DMS 273 treated with DMSO at 0.1 percent for 48 hours (cell line): ENCODE measurements at regions not wholly inside any gene's neighbourhood (a gene's known extent, or its start where the extent isn't known, plus 50 kb on each side); places are given as distances from the start of the nearest gene placed in this dataset.
"Not testable (repeated sequence)": the region's sequence is repeated elsewhere in the genome, so short reads cannot be mapped to it uniquely, and the experiment has no call there.

Experiments used
- DNase-seq: peaks from one replicate; lab custom pipeline; 2025; lab: John Stamatoyannopoulos, UW

- DNase-seq = no peak
Observed at GRCh38 chrX:40245488-40246071, 147.8 kb upstream of the BCOR start.

- DNase-seq = no peak
Observed at GRCh38 chrX:40244980-40245379, 147.2 kb upstream of the BCOR start.

- no peak for DNase-seq
Observed at GRCh38 chrX:40243755-40244515, 146.2 kb upstream of the BCOR start.

DNA sequence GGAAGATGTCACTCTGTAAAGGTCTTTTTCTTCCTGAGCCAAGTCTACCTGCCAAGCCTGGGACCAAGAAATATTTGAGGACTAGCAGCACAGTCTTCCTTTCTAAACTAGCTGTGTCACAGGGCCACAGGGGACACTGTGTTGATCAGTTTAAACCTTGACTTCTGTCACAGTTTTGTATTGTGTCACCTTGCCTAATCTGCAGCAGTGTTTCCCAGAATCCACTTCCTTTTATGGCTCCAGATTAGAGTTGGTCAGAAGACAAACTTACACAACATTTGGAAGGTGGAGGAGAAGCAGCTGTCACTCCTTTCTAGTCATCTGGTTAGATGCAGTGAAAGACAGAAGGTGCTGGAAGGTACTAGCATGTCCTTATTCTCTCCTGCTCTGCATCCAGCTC is 143.1 kb upstream of the BCOR start:
- no peak for DNase-seq

GRCh38 chrX:40237731-40238178 is 140.0 kb upstream of the BCOR start:
- no peak for DNase-seq

DNA sequence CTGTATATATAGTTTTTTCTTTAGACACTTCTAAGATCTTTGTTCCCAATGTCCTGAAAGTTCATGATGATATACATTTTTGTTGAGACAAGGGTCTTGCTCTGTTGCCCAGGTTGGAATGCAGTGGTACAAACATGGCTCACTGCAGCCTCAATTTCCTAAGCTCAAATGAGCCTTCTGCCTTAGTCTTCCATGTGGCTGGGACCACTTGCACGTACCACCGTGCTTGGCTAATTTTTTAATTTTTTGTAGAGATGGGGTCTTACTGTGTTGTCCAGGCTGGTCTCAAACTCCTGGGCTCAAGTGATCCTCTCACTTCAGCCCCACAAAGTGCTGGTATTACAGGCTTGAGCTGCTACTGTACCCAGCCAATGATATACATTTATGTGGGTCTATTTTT is 132.9 kb upstream of the BCOR start:
- DNase-seq = no peak

DNA sequence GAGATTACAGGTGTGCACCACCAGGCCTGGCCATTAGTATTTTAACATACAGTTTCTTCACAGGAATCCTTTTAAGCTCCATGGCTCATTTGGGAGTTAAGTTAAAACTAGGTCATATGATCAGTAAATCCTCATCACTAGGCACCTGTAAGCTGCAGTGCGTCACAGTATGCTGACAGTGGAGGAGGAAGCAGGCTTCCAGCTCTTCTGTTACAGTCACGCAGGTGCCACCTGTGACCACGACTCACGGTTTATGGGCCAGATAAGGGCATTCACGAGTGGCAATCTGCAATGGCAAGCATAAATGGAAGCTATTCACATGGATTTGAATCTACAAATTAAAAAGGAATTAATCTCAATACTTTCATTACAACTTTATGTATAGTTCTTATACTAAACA is 129.4 kb upstream of the BCOR start:
- DNase-seq = no peak

- DNase-seq = no peak
Observed at GRCh38 chrX:40224658-40225057, 126.9 kb upstream of the BCOR start.

GRCh38 chrX:40222612-40223011 is 124.9 kb upstream of the BCOR start:
- not testable (repeated sequence) for DNase-seq

- no peak for DNase-seq
Observed at GRCh38 chrX:40213092-40213491, 115.3 kb upstream of the BCOR start.

DNA sequence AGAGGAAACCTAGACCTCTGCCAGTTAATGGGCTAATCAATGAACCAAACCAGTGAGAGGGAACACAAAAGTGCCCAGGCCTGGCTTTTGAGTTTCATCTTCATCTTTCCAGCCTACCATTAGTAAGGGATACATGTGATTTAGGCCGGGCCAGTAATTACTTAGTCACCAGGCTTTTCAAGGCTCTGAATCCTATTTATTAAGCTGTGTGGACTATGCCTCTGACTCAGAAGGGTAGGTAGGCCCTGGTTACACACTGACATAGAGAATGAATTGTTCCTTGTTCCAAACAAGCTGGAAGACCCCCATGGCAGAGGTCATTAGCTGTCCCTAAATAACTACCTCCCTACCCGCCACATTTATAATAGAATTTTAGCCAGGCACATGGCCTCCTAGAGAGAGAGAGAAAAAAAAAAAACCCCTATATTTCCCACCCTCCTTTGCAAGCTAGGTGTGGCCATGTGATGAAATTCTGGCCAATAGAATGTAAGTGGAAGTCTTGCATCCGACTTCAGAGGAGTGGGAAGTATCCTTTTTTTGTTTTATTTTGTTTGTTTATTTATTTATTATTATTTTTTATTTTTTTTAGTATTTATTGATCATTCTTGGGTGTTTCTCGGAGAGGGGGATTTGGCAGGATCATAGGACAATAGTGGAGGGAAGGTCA is 112.3 kb upstream of the BCOR start:
- DNase-seq = no peak

DNA sequence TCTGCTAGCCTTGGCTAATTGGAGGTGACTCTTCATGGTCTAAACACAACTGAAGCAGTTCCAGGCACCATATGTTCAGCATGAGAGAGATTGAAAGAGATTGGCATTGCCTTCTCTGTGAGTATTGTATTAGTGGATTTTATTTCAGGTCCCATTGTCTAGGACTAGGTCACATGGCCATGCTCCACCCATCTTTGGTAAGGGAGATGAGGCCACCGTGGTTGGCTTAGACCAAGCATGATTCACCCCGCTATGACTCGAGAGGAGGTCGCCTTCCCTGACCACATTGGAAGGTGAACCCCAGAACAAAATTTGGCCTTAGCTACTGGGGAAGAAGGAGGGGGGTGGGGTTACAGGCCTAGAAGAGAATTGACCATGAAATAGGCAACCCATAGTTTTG is 109.9 kb upstream of the BCOR start:
- no peak for DNase-seq

DNA sequence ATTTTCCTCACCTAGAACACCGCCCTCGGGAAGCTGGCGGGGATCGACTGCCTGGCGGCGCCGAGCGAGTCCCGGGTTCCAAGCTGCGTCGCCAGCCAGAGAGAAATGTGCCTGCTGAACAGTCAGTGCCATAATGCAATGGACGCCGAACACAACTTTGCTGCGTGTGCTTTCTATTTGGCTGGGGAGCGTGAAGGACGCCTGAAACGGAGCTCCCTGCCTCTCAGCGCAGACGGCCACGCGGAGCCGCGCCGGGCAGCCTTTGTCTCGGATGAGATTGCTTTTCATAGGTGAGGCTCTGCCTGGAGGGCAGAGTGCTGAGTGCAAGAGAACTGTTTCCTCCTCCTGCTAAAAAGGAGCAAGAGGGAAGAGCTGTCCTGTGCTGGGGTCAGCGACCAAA is 107.7 kb upstream of the BCOR start:
- DNase-seq = no peak

DNA sequence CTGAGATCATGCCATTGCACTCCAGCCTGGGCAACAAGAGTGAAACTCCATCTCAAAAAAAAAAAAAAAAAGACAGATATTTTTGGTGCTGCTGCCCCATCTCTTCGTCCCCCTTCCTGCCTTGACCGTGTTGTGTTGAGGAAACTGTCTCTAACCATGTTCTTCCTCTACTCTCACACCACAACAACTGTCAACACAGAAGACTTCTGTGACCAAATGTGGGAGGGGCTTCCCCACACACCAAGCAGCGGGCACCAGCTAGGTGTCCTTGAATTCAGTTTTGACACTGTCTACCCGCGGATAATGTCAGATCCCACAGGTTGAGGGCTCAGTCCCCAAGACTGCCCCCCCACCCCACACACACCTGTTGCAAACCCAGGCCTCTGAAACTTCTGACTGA is 104.7 kb upstream of the BCOR start:
- no peak for DNase-seq

DNA sequence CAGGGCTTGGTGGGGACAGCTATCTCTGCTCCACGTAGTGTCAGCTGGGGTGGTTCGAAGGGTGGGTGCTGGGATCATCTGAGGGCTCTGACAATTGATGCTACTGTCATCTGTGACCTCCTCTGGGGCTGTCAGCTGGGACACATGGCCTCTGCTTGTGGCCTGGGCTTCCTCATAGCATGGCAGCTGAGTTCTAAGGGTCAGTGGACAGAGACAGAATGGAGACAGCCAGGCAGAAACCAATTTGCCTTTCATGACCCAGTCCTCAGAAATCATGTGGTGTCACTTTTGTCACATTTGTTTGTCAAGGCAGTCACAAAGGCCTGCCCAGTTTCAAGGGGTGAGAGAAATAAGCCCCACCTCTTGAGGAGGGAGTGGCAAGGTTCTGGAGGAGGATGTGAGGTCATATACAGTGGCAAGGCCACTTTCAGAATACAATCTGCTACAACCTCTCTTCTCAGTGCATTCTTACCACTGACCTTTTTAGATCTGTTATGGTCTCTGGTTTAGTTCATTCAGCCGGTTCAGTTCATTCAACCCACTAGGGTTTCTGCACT is 103.6 kb upstream of the BCOR start:
- no peak for DNase-seq

GRCh38 chrX:40199704-40200103 is 101.9 kb upstream of the BCOR start:
- DNase-seq = no peak

DNA sequence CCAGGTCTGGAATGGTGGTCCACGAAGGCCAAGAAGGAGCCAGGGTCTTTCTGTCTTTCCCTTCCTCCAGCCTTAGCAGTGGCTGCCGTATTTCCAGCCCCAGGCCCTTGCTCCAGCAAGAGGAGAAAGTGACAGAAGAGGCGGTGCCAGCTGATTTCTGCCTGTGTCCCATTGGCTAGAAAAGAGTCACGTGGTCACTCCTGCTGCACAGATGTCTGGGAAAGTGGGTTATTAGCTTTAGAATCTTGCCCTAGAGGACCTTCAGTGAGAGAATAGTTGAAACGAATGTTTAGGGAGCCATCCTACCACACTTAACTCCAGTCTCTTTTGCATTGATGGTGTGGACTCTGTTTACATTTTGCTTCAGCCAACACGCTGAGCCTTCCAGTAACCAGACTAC is 99.3 kb upstream of the BCOR start:
- DNase-seq = no peak

- DNase-seq = no peak
Observed at GRCh38 chrX:40195368-40195767, 97.6 kb upstream of the BCOR start.

DNA sequence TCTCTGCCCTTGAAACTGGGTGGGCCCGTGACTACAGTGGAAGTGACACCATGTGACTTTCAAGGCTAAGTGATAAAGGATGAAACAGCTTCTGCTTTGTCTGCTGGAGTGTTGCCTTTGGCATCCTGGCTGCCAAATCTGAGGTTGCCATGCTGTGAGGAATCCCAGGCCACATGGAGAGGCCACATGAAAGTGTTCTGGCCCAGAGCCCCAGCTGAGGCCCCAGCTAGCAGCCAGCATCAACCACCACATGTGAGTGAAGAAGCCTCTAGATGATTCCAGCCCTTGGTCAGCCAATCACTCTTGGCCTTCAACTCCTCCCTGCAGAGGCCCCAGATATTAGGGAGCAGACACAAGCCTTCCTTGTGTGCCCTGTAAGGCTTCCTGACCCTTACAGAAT is 94.4 kb upstream of the BCOR start:
- DNase-seq = no peak

GRCh38 chrX:40189637-40190036 is 91.9 kb upstream of the BCOR start:
- no peak for DNase-seq

GRCh38 chrX:40188573-40189417 is 91.0 kb upstream of the BCOR start:
- DNase-seq = no peak

- no peak for DNase-seq
Observed at GRCh38 chrX:40184968-40185367, 87.2 kb upstream of the BCOR start.
